GM12878 (cell line): ENCODE measurements at regions not wholly inside any gene's neighbourhood (a gene's known extent, or its start where the extent isn't known, plus 50 kb on each side); places are given as distances from the start of the nearest gene placed in this dataset.
"Not testable (repeated sequence)": the region's sequence is repeated elsewhere in the genome, so short reads cannot be mapped to it uniquely, and the experiment has no call there.

Experiments used
- MEF2A ChIP-seq: IDR thresholded peaks from 2 replicates; pipeline ENCODE4 v1.6.1; 2011; ENCODE audit warnings: low read depth, mild to moderate bottlenecking, low read length, moderate library complexity; ENCODE audit not compliant: insufficient read depth
- NFYB ChIP-seq: IDR thresholded peaks from 2 replicates; pipeline ENCODE4 v1.6.1; 2011; ENCODE audit warnings: low read depth, mild to moderate bottlenecking, low read length, improper control_type of control experiment, moderate library complexity; ENCODE audit not compliant: insufficient read depth
- POLR2A ChIP-seq: IDR thresholded peaks from 2 replicates; pipeline ENCODE4 v1.6.1; 2011; ENCODE audit warnings: low read depth, mild to moderate bottlenecking, low read length
- POLR2AphosphoS5 ChIP-seq: IDR thresholded peaks from 2 replicates; pipeline ENCODE4 v1.6.1; 2011; ENCODE audit warnings: mild to moderate bottlenecking, low read length, inconsistent platforms
- TF ChIP-seq, protein P1 (sequence below), 3 experiments: IDR thresholded peaks in 2 of 3; conservative IDR thresholded peaks in 1 of 3; 2 replicates each; pipeline ENCODE4 v1.5.1; 2011; ENCODE audit warnings: low read depth in 3 of 3, low read length in 3 of 3, mild to moderate bottlenecking in 3 of 3, control low read depth in 2 of 3, moderate library complexity in 2 of 3, inconsistent platforms in 1 of 3, mixed read lengths in 1 of 3; ENCODE audit not compliant: control insufficient read depth in 2 of 3, insufficient read depth in 1 of 3; ENCODE audit errors: extremely low read depth in 1 of 3

GRCh38 chr21:10405331-10405730 is 116.1 kb upstream of the TPTE start:
- TF ChIP-seq, protein P1, sequence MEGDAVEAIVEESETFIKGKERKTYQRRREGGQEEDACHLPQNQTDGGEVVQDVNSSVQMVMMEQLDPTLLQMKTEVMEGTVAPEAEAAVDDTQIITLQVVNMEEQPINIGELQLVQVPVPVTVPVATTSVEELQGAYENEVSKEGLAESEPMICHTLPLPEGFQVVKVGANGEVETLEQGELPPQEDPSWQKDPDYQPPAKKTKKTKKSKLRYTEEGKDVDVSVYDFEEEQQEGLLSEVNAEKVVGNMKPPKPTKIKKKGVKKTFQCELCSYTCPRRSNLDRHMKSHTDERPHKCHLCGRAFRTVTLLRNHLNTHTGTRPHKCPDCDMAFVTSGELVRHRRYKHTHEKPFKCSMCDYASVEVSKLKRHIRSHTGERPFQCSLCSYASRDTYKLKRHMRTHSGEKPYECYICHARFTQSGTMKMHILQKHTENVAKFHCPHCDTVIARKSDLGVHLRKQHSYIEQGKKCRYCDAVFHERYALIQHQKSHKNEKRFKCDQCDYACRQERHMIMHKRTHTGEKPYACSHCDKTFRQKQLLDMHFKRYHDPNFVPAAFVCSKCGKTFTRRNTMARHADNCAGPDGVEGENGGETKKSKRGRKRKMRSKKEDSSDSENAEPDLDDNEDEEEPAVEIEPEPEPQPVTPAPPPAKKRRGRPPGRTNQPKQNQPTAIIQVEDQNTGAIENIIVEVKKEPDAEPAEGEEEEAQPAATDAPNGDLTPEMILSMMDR (IDR thresholded peaks at IDR 0.05 in 2 of 3, conservative IDR thresholded peaks at IDR 0.05 in 1 of 3; ENCODE audit: control insufficient read depth in 2 of 3, extremely low read depth in 1 of 3, insufficient read depth in 1 of 3, low read depth in 3 of 3, low read length in 3 of 3): not testable (repeated sequence)
- not testable (repeated sequence) for TF ChIP-seq POLR2A, NFYB, MEF2A, POLR2AphosphoS5
